Spleen (tissue), 7 donors: ENCODE measurements at regions not wholly inside any gene's neighbourhood (a gene's known extent, or its start where the extent isn't known, plus 50 kb on each side); places are given as distances from the start of the nearest gene placed in this dataset.

Experiments used
- POLR2A ChIP-seq, 3 donors: fragments of 450-650 bp; IDR thresholded peaks; one replicate each; pipeline ENCODE4 v1.5.1; 2017; ENCODE audit warnings: antibody characterized with exemption in 3 of 3, mild to moderate bottlenecking in 1 of 3
- POLR2AphosphoS5 ChIP-seq, 3 donors: sonication (generic); formaldehyde crosslinking; IDR thresholded peaks; one replicate each; pipeline ENCODE4 v1.5.1; 2017; ENCODE audit warnings: antibody characterized with exemption in 3 of 3
- TF ChIP-seq, protein P1 (sequence below), 11 experiments: fragments of 200-600 bp in 7 of 11; fragments of 450-650 bp in 4 of 11; sonication (generic) in 4 of 11; IDR thresholded peaks in 8 of 11; conservative IDR thresholded peaks in 3 of 11; 1 replicate in 7 of 11; 2 replicates in 4 of 11; pipeline versions ENCODE4 v1.4.0 to v1.8.0; 2016 to 2021; ENCODE audit warnings: antibody characterized with exemption in 11 of 11, inconsistent platforms in 4 of 11, mild to moderate bottlenecking in 1 of 11
- donor health status: DM: no; HTN: no; CAD: no; lungs with moderate emphysema.
- donor health status: DM: no; HTN: no; CAD: no.
- donor health status: DM: no; HTN: no; CAD: no.

DNA sequence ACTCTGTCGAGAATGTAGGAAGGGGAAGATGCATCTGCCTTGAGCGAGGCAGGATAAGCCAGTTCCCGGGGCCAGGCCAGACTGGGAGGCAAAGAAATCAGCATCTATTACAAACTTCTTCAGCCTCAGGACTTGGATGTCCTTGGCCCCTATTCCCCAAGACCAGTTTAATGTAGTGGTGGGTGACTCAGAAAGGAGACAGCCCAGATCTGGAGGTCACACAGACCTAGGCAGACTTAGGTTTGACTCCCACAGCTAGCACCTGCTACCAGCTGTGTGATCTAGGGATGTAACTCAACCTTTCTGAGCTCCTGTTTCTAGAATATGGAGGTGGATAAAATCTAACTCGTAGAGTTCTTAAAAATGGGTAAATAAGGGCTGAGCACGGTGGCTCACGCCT lies 409.5 kb upstream of the PROK2 start:
- TF ChIP-seq POLR2A (IDR thresholded peaks at IDR 0.05) (no peak), POLR2AphosphoS5 (IDR thresholded peaks at IDR 0.05) (no peak)
- TF ChIP-seq, protein P1, sequence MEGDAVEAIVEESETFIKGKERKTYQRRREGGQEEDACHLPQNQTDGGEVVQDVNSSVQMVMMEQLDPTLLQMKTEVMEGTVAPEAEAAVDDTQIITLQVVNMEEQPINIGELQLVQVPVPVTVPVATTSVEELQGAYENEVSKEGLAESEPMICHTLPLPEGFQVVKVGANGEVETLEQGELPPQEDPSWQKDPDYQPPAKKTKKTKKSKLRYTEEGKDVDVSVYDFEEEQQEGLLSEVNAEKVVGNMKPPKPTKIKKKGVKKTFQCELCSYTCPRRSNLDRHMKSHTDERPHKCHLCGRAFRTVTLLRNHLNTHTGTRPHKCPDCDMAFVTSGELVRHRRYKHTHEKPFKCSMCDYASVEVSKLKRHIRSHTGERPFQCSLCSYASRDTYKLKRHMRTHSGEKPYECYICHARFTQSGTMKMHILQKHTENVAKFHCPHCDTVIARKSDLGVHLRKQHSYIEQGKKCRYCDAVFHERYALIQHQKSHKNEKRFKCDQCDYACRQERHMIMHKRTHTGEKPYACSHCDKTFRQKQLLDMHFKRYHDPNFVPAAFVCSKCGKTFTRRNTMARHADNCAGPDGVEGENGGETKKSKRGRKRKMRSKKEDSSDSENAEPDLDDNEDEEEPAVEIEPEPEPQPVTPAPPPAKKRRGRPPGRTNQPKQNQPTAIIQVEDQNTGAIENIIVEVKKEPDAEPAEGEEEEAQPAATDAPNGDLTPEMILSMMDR (IDR thresholded peaks at IDR 0.05 in 8 of 11, conservative IDR thresholded peaks at IDR 0.05 in 3 of 11): no peak
